NCI-H2227 (cell line): ENCODE measurements at regions not wholly inside any gene's neighbourhood (a gene's known extent, or its start where the extent isn't known, plus 50 kb on each side); places are given as distances from the start of the nearest gene placed in this dataset.
A peak's percentile ranks its signal among the peaks of the same experiment; 100 is the strongest.

Experiments used
- DNase-seq: peaks from one replicate; lab custom pipeline; 2025; ENCODE audit not compliant: unreplicated experiment; lab: John Stamatoyannopoulos, UW

DNA sequence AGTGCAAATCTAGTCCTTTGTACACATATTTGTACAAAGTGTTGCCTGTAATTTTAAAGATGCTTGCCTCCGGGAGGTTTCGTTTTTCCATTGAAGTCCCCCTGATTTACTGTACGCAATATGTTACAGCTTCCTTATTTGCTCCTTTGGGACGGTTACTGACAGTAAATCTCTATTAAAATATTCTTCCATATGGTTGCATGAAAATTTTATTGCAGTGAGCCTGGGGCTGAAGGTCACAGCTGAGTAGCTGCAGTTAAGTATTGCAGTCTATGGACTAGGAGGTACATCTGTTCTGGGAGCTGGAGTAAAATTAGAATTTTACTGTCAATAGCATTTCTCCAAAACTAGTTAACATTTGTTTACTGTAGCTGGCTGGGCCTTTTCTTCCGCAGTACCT, 119.2 kb downstream of the ETAA1 start:
- no peak for DNase-seq

DNA sequence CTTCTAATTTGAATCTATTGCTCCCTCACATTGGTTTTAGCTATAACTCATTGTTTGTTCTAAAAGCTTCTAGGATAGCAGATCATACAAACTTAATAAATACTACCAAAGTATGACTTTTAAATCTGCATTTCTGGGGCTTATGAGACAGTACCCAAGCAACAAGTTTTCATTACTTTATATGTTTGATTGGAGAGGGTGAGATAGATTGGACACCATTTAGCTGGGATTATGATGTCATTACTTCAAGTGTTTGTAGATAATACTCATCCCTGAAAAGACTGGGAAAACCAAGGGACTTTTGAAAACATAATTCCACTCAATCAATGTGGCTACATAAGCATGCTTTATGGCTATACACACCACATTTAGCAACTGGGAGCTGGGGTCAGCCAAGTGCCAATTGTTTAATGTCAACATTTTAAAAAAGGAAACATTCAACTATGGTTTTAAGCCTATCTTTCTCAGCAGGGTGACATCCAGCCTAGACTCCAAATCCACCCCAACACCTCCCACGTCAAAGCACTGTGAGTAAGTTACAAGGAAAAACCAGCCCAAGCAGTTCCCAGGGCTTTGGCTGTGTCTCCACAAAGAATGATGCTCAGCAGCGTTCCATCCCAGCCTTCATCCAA, 119.9 kb downstream of the ETAA1 start:
- DNase-seq: peak; percentile 13

DNA sequence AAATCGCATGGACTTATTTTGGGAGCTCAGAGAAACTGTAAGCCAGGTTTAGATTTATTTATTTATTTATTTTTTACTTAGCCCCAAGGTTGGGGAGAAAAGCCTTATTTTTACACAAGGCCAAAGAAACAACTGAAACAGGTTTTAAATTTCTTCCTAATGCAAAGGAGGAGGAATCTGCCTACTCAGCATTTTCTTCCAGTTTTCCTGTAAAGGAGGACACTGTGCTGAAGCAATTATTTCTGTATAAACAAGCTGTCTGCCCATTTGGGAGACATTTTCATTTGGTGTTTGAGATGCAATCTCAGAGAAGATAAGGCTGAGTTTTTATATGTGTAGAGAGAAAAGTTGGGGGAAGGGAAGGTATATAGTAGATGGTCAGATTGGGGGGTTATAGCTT, 125.0 kb downstream of the ETAA1 start:
- DNase-seq: no peak

DNA sequence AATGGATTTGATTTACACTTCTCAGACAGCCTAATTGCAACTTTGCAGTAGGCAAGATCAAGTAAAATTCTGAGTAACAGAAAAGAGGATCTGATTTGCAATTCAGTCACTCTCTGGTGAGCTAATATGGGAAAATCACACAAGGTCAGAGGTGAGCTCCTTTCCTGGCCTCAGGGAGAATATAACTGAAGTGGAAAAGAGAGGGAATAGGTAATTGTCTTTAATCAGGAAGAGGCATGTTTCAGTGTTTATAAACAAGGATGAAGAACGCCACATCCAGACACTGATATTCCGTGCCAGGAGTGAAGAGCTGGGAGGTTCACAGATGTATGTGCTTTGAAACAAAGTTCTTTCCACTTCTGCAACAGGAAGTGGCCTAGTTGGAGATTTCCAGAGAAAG, 127.1 kb downstream of the ETAA1 start:
- peak; percentile 16 for DNase-seq

- DNase-seq: no peak
Measured at GRCh38 chr2:67524777-67525176, 127.6 kb downstream of the ETAA1 start.

DNA sequence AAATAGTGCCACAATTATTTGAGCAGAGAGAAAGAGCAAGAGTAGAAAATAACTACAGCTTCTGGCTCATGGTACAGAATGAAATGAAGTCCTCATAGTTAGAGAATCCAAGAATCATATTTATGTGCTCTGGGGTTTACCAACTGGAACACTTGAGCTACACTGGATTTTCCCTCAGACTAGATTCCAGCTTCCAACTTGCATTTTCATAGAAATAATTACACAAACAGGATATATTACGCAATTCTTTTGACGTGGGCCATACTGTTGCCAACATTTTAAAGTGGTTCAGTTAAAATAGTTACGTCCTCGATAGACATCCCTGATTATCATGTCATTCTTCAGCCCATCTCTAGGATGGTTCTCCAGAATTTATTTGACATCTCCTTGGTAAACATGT, 129.2 kb downstream of the ETAA1 start:
- no peak for DNase-seq

GRCh38 chr2:67528320-67528719, 131.2 kb downstream of the ETAA1 start:
- DNase-seq: no peak

DNA sequence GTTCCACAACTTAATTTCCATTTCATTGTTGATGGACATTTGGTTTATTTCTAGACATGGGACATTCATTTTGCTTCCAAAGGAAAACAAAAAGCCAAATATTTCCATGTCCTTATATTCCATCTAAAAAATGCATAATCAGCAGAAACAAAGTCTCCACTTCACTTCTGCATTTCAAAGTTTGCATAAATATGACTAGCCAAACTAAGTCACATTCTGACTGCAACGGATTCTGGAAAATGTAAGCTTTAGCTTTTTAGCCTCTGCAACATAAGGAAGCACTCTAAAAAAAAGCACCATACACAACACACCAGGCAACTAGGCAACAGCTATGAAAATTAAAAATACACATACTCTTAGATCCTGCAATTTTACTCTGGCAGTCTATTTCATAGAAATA, 135.3 kb downstream of the ETAA1 start:
- DNase-seq: no peak

- DNase-seq: no peak
Measured at GRCh38 chr2:67534745-67535144, 137.6 kb downstream of the ETAA1 start.

DNA sequence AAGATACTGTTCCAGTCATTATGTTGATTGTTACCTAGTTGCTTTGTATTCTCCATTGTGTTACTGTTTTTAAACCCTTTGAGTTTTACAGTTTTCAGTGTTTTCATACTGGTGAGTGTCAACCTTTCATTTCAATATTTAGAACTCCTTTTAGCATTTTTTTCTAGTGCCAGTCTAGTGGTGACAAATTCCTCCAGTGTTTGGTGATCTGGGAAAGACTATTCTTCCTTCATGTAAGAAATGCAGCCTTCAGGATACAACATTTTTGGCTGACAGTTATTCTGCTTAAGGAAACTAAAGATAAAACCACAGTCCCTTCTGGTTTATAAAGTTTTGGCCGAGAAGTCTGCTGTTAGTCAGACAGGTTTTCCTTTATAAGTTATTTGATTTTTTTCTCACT, 143.8 kb downstream of the ETAA1 start:
- no peak for DNase-seq

- DNase-seq: no peak
Measured at GRCh38 chr2:67544286-67544685, 147.2 kb downstream of the ETAA1 start.

- DNase-seq: peak; percentile 30
Measured at GRCh38 chr2:67548317-67549201, 151.4 kb downstream of the ETAA1 start.

DNA sequence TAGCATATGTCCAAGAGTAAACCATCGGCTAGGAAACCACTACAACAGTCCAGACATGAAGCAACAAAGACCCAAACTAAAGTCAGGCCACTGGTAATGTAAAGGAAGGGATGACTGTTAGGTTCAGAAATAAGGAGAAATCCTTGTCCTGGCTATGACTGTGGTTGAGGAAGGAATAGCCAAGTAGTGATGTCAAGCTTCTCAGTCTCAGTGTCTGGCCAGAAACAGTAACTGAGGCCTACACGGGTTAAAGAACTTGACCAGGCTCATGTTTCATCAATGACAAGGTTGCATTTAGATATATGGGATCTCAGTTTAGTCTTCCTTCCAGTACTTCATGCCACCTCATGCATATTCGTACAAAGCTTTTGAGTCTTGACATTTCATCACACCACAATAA, 162.0 kb downstream of the ETAA1 start:
- DNase-seq: no peak

DNA sequence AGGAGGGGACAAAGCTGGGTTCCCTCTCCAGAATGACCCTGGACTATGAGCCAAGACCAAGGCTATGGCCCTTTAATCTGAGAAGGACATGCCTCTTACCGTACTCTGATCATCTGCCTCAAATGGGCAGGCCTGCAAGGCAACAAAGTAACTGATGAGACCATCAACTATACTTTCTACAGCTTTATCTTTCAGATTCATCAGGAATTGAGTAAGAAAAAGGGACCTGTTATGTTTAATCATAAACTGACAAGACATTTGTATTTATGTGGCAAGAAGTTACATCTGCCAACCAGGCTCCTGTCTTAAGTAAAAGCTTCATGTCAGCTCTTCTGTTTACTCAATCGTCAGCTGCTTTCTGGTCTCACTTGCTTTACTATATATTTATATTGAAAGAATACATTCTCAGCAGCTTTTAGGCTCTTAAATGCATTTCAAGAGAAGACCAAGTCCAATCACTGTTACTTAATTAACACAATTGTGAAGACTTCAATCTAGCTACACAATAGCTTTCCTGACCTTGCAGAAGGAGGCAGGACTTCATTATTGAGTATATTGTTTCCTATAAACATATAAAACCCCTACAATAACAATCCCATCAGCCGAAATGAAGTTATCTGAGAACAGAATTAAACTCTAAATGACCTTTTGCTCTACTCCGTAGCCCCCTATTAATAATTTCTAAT, 163.8 kb downstream of the ETAA1 start:
- no peak for DNase-seq

DNA sequence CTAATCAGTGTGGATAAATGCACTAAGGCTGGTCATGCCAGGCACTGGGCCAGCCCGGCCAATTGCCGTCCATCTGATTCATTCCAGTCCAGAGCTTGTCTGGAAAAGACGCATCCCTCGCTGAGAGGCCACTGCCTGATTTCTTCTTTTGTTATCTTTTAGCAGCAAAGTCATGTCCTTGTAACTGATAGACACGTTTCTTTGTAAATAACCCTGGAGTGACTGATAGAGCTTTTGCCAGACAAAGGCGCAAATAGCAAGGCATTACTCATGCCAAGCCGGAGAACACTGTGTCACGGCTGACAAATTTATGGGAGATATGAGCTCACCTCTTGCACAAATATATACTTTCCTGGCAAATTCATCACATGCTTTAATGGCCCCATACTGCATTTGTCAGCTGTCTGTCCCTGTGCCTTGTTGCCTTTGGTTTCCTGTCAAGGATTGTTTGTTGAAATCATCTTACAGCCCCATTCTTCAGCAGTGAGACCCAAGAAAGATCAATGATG, 164.4 kb downstream of the ETAA1 start:
- peak; percentile 41 for DNase-seq

- no peak for DNase-seq
Measured at GRCh38 chr2:67564076-67564475, 166.9 kb downstream of the ETAA1 start.

DNA sequence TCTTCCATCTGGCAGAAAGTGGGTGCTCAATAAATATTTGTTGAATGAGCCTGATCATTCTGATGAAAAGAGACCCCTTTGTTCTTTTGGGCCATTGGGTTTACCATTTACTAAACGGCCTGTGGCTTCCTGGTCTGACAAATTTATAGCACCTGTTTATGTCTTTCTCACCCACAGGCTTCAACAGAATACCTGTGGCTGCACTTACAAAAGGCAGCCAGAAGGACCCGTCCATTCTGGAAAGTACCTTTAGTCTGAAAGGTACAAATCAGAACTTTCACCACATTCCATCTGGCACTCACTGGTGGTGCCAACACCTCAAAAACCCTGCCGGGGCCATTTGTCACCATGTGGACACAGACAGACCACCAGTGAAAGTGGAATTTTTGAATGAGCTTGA, 167.5 kb downstream of the ETAA1 start:
- no peak for DNase-seq

DNA sequence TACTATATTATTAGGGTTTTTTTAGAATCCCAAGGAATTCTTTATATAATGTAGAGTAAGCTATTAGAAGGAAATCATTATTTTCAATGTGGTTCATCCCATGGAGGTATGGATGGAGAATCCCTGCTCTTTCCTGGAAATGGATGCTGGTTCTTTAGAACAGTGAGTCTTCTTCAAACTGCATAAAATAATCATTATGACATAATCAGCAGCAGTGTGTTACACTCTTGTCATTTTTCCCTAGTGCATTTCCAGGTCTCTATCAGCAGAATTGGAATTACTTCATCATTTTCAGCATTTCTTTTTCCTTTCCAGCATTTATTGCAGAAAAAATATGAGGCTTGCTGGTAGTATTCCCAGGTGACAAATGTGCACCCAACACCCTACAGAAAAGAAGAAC, 168.1 kb downstream of the ETAA1 start:
- no peak for DNase-seq

- DNase-seq: no peak
Measured at GRCh38 chr2:67565761-67566160, 168.6 kb downstream of the ETAA1 start.

- DNase-seq: no peak
Measured at GRCh38 chr2:67566285-67566684, 169.2 kb downstream of the ETAA1 start.

DNA sequence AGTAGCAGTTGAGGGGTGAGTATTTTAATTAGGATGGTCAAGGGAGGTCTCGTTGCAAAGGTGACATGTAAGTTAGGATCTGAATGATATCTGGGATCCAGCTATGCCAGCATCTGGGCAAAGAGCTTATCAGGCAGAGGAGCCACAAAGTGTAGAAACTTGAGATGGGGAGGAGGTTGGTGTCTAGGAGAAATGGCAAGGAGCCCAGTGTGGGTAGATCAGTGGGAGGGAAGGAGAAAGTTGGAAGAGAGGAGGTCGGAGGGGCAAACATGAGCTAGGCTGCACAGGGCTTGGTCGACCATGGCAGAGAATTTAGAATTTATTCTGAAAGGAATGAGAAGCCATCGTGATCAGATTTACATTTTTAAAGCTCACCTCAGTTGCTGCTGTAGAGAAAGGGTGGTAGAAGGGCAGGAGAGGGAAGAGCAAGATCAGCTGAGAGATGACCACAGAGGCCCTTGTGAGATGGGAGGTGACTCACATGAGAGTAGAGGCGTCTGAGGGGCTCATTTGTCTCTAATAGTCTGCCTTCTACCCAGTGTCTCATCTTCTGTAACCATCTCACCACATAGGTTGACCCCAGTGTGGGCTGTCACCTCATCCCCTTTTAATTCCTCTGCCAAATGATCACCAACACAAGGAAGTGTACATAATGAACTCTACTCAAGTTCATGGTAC, 170.0 kb downstream of the ETAA1 start:
- no peak for DNase-seq
